GM12891 (cell line): ENCODE measurements at regions not wholly inside any gene's neighbourhood (a gene's known extent, or its start where the extent isn't known, plus 50 kb on each side); places are given as distances from the start of the nearest gene placed in this dataset.
"Not testable (repeated sequence)": the region's sequence is repeated elsewhere in the genome, so short reads cannot be mapped to it uniquely, and the experiment has no call there.

ENCODE experiments used
- DNase-seq: peaks from one replicate; pipeline ENCODE4 v3.0.0; 2011; ENCODE audit warnings: low spot score; ENCODE audit not compliant: insufficient read length
- FAIRE-seq: peaks from 2 replicates; lab custom pipeline; 2011; peaks lifted over from hg19 to GRCh38; lab: Jason Lieb, UNC
- PAX5 ChIP-seq: IDR thresholded peaks from 2 replicates; pipeline ENCODE4 v1.6.1; 2011; ENCODE audit warnings: low read length, moderate library complexity, mild to moderate bottlenecking; ENCODE audit not compliant: insufficient read depth, severe bottlenecking
- POLR2A ChIP-seq: IDR thresholded peaks from 2 replicates; pipeline ENCODE4 v1.6.1; 2011; ENCODE audit warnings: low read depth, low read length, control low read depth
- POLR2AphosphoS5 ChIP-seq: IDR thresholded peaks from 2 replicates; pipeline ENCODE4 v1.6.1; 2011; ENCODE audit warnings: low read depth, low read length, control low read depth
- POU2F2 ChIP-seq: IDR thresholded peaks from 2 replicates; pipeline ENCODE4 v1.6.1; 2011; ENCODE audit warnings: low read depth, mild to moderate bottlenecking, control low read depth, low read length, moderate library complexity
- SPI1 ChIP-seq: IDR thresholded peaks from 2 replicates; pipeline ENCODE4 v1.6.1; 2011; ENCODE audit warnings: low read depth, low read length, control low read depth
- TAF1 ChIP-seq: IDR thresholded peaks from 2 replicates; pipeline ENCODE4 v1.6.1; 2011; ENCODE audit warnings: low read depth, low read length, control low read depth

- FAIRE-seq = no peak
- TF ChIP-seq POLR2A (no peak), TAF1 (no peak), SPI1 (no peak), POU2F2 (no peak), PAX5 (no peak)
- no peak for DNase-seq
Observed at GRCh38 chr2:150803689-150804398, 316.4 kb upstream of the RND3 start.

- DNase-seq = no peak
- FAIRE-seq = no peak
- TF ChIP-seq POU2F2 = no peak
- TF ChIP-seq PAX5 = no peak
- no peak for TF ChIP-seq SPI1
- no peak for TF ChIP-seq POLR2A
- no peak for TF ChIP-seq POLR2AphosphoS5
- TF ChIP-seq TAF1 = no peak
Observed at GRCh38 chr2:150802635-150803034, 315.2 kb upstream of the RND3 start.

- not testable (repeated sequence) for DNase-seq, FAIRE-seq
Observed at GRCh38 chr2:150796236-150796635, 308.8 kb upstream of the RND3 start.

GRCh38 chr2:150792780-150793300, 305.4 kb upstream of the RND3 start:
- FAIRE-seq (no peak), DNase-seq (no peak)
- TF ChIP-seq POLR2A = no peak
- no peak for TF ChIP-seq SPI1
- no peak for TF ChIP-seq PAX5

- FAIRE-seq = no peak
- no peak for DNase-seq
- TF ChIP-seq TAF1 (no peak), SPI1 (no peak), POLR2AphosphoS5 (no peak)
Observed at GRCh38 chr2:150791567-150791966, 304.1 kb upstream of the RND3 start.

- no peak for DNase-seq
Observed at GRCh38 chr2:150789376-150789905, 302.0 kb upstream of the RND3 start.

GRCh38 chr2:150788426-150789140, 301.1 kb upstream of the RND3 start:
- DNase-seq (no peak), FAIRE-seq (no peak)
- TF ChIP-seq TAF1 (no peak), POLR2AphosphoS5 (no peak), PAX5 (no peak), POLR2A (no peak), SPI1 (no peak), POU2F2 (no peak)

More at GRCh38 chr2:150789376-150789905, 302.0 kb upstream of the RND3 start:
- no peak for FAIRE-seq
- TF ChIP-seq TAF1 (no peak), POU2F2 (no peak), PAX5 (no peak), POLR2AphosphoS5 (no peak), POLR2A (no peak), SPI1 (no peak)

GRCh38 chr2:150787353-150788093, 300.1 kb upstream of the RND3 start:
- no peak for TF ChIP-seq POU2F2
- no peak for TF ChIP-seq PAX5
- TF ChIP-seq POLR2AphosphoS5 = no peak
- TF ChIP-seq POLR2A = no peak
- FAIRE-seq = no peak
- DNase-seq = no peak

- TF ChIP-seq PAX5 = no peak
- TF ChIP-seq TAF1 = no peak
- TF ChIP-seq SPI1 = no peak
- TF ChIP-seq POLR2AphosphoS5 = no peak
- TF ChIP-seq POLR2A = no peak
- TF ChIP-seq POU2F2 = no peak
- FAIRE-seq = no peak
- no peak for DNase-seq
Observed at GRCh38 chr2:150784389-150784788, 296.9 kb upstream of the RND3 start.

GRCh38 chr2:150783896-150784295, 296.4 kb upstream of the RND3 start:
- FAIRE-seq = no peak
- no peak for TF ChIP-seq POU2F2
- TF ChIP-seq POLR2AphosphoS5 = no peak
- no peak for TF ChIP-seq PAX5
- TF ChIP-seq POLR2A = no peak
- TF ChIP-seq SPI1 = no peak
- TF ChIP-seq TAF1 = no peak
- DNase-seq = no peak
